Endothelial cell (in vitro differentiated cells): ENCODE measurements at regions not wholly inside any gene's neighbourhood (a gene's known extent, or its start where the extent isn't known, plus 50 kb on each side); places are given as distances from the start of the nearest gene placed in this dataset.

Experiments
- DNase-seq: peaks from one replicate; pipeline ENCODE4 v3.0.0; 2021; ENCODE audit warnings: low spot score
- H3K27ac Mint-ChIP-seq: one replicate; pipeline ENCODE4 v1.8.0; 2021; ENCODE audit warnings: mixed read lengths, inconsistent platforms; ENCODE audit not compliant: unreplicated experiment
- H3K27me3 Mint-ChIP-seq: one replicate; pipeline ENCODE4 v1.8.0; 2021; ENCODE audit warnings: mild to moderate bottlenecking, moderate library complexity, mixed read lengths, inconsistent platforms; ENCODE audit not compliant: unreplicated experiment
- H3K36me3 Mint-ChIP-seq: one replicate; pipeline ENCODE4 v1.8.0; 2021; ENCODE audit warnings: mild to moderate bottlenecking, low read depth, mixed read lengths, inconsistent platforms; ENCODE audit not compliant: unreplicated experiment
- H3K4me1 Mint-ChIP-seq: one replicate; pipeline ENCODE4 v1.8.0; 2021; ENCODE audit warnings: mild to moderate bottlenecking, mixed read lengths, inconsistent platforms; ENCODE audit not compliant: unreplicated experiment
- H3K4me3 Mint-ChIP-seq: one replicate; pipeline ENCODE4 v1.8.0; 2021; ENCODE audit warnings: mild to moderate bottlenecking, mixed read lengths, inconsistent platforms; ENCODE audit not compliant: unreplicated experiment
- H3K9me3 Mint-ChIP-seq: one replicate; pipeline ENCODE4 v1.8.0; 2021; ENCODE audit warnings: mixed read lengths, inconsistent platforms; ENCODE audit not compliant: unreplicated experiment
- CTCF ChIP-seq: fragments of 200-600 bp; sonication (generic); IDR thresholded peaks from one replicate; pipeline ENCODE4 v1.5.0; 2021; ENCODE audit warnings: antibody characterized with exemption; ENCODE audit not compliant: unreplicated experiment

DNA sequence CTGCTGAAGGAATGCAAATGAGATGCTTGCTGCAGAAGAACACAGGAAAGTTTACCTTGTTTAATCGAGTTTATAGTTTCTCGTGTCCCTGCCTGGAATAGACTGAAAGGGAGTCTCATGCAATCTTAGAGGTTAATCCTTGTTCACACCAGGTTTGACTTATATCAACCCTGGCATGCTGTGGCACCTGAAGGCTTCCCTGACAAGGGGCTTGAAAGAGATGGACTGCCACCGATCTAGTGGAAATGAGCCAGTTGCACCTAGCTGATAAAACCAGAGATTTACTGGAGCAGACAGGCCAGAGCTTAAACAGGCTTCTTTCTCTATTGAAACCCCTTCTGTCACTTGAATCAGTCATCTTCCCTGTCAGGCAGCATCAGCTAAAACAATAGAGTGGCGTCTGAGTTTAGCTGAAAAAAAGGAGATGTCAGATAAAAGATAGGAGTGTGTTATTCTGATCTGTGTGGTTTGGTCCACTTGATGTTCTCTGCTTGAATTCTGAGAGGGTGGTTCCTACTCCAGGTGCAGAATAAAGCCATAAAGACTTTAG, 349.7 kb downstream of the RWDD3 start:
- TF ChIP-seq CTCF: no peak
- H3K27ac Mint-ChIP-seq: no peak overlapping the region
- no peaks in the 10 kb centered on the region for H3K27me3 Mint-ChIP-seq
- DNase-seq: no peak
- H3K36me3 Mint-ChIP-seq: no peaks in the 10 kb centered on the region
- no peak overlapping the region for H3K4me3 Mint-ChIP-seq
- no peaks in the 10 kb centered on the region for H3K9me3 Mint-ChIP-seq
- H3K4me1 Mint-ChIP-seq: peaks cover 1% of the 10 kb centered on the region

GRCh38 chr1:95584315-95584714, 350.3 kb downstream of the RWDD3 start:
- Mint-ChIP-seq H3K27me3 (no peaks in the 10 kb centered on the region), H3K9me3 (no peaks in the 10 kb centered on the region), H3K4me3 (no peak overlapping the region), H3K36me3 (no peaks in the 10 kb centered on the region), H3K4me1 (no peaks in the 10 kb centered on the region), H3K27ac (no peak overlapping the region)
- no peak for DNase-seq
- TF ChIP-seq CTCF: no peak

GRCh38 chr1:95604771-95605170, 370.8 kb downstream of the RWDD3 start:
- Mint-ChIP-seq H3K27me3 (no peaks in the 10 kb centered on the region), H3K9me3 (peaks cover 7% of the 10 kb centered on the region), H3K4me1 (peaks cover 18% of the 10 kb centered on the region), H3K36me3 (peaks cover 5% of the 10 kb centered on the region), H3K27ac (no peak overlapping the region), H3K4me3 (no peak overlapping the region)
- TF ChIP-seq CTCF: no peak
- no peak for DNase-seq

- peaks cover 4% of the 10 kb centered on the region for H3K9me3 Mint-ChIP-seq
- H3K4me3 Mint-ChIP-seq: no peak overlapping the region
- no peak for TF ChIP-seq CTCF
- no peaks in the 10 kb centered on the region for H3K27me3 Mint-ChIP-seq
- peaks cover 4% of the 10 kb centered on the region for H3K4me1 Mint-ChIP-seq
- no peak for DNase-seq
- H3K36me3 Mint-ChIP-seq: no peaks in the 10 kb centered on the region
- no peak overlapping the region for H3K27ac Mint-ChIP-seq
These were observed 380.2 kb downstream of the RWDD3 start for GRCh38 chr1:95614197-95614596.

GRCh38 chr1:95615421-95615820, 381.4 kb downstream of the RWDD3 start:
- Mint-ChIP-seq H3K9me3 (peaks cover 3% of the 10 kb centered on the region), H3K4me1 (peaks cover 4% of the 10 kb centered on the region), H3K4me3 (no peak overlapping the region), H3K27me3 (no peaks in the 10 kb centered on the region), H3K36me3 (no peaks in the 10 kb centered on the region), H3K27ac (no peak overlapping the region)
- no peak for TF ChIP-seq CTCF
- no peak for DNase-seq
